GM12891 (cell line): ENCODE measurements at regions not wholly inside any gene's neighbourhood (a gene's known extent, or its start where the extent isn't known, plus 50 kb on each side); places are given as distances from the start of the nearest gene placed in this dataset.

Experiments
- PAX5 ChIP-seq: IDR thresholded peaks from 2 replicates; pipeline ENCODE4 v1.6.1; 2011; ENCODE audit warnings: low read length, moderate library complexity, mild to moderate bottlenecking; ENCODE audit not compliant: insufficient read depth, severe bottlenecking
- POLR2A ChIP-seq: IDR thresholded peaks from 2 replicates; pipeline ENCODE4 v1.6.1; 2011; ENCODE audit warnings: low read depth, low read length, control low read depth
- POLR2AphosphoS5 ChIP-seq: IDR thresholded peaks from 2 replicates; pipeline ENCODE4 v1.6.1; 2011; ENCODE audit warnings: low read depth, low read length, control low read depth
- POU2F2 ChIP-seq: IDR thresholded peaks from 2 replicates; pipeline ENCODE4 v1.6.1; 2011; ENCODE audit warnings: low read depth, mild to moderate bottlenecking, control low read depth, low read length, moderate library complexity
- SPI1 ChIP-seq: IDR thresholded peaks from 2 replicates; pipeline ENCODE4 v1.6.1; 2011; ENCODE audit warnings: low read depth, low read length, control low read depth
- TAF1 ChIP-seq: IDR thresholded peaks from 2 replicates; pipeline ENCODE4 v1.6.1; 2011; ENCODE audit warnings: low read depth, low read length, control low read depth

- TF ChIP-seq POLR2A (no peak), PAX5 (no peak), POLR2AphosphoS5 (no peak), SPI1 (no peak), TAF1 (no peak), POU2F2 (no peak)
Observed at GRCh38 chr1:95668165-95668564, 434.2 kb downstream of the RWDD3 start.
